ENCODE measurements at regions not wholly inside any gene's neighbourhood (a gene's known extent, or its start where the extent isn't known, plus 50 kb on each side); places are given as distances from the start of the nearest gene placed in this dataset.

DNA sequence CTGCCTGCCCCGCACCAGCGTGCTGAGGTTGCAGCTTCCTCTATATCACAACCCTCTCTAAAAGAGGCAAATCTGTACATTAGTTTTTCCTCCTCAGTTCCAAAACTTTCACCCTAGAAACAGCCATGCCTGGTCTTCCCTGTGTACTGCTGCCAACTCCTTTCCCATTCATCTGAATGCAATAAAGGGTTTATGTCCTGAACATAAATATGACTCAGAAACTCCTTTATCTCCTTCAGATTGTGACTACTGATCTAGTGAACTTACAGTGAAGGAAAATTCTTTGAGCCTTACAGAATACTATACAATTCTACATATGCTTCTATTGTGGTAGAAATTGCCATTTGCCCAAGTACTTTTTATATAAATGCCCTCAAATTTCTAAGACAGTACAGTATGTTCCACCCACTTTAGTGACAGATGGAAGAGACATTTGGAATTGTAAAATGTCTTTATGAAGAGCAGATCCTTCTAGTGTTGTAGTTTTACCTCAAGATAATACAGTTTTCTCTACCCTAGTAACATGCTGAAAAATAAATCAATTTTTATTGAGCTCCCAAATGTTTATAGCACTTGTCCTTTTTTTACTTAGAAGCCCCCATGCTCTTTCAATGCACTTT is 345.1 kb upstream of the SNX7 start:
- Histone ChIP-seq H3K9me3 (ENCODE audit: control insufficient read depth in 4 of 4, insufficient read depth in 3 of 4, low read length in 3 of 4) (no peaks in the 10 kb centered on the region), H3K27ac (ENCODE audit: low read depth in 1 of 2, low read length in 1 of 2) (no peak overlapping the region), H3K9ac (ENCODE audit: insufficient read depth in 1 of 2, low read length in 2 of 2) (no peak overlapping the region), H3K27me3 (ENCODE audit: control insufficient read depth in 3 of 3, insufficient read depth in 3 of 3, low read length in 2 of 3) (no peaks in the 10 kb centered on the region), H3K4me3 (no peak overlapping the region), H3K4me1 (ENCODE audit: control insufficient read depth in 5 of 5, insufficient read depth in 5 of 5, low read length in 5 of 5) (no peaks in the 10 kb centered on the region), H3K36me3 (ENCODE audit: control insufficient read depth in 4 of 4, insufficient read depth in 4 of 4, low read length in 4 of 4) (no peaks in the 10 kb centered on the region)
- TF ChIP-seq, protein P1, sequence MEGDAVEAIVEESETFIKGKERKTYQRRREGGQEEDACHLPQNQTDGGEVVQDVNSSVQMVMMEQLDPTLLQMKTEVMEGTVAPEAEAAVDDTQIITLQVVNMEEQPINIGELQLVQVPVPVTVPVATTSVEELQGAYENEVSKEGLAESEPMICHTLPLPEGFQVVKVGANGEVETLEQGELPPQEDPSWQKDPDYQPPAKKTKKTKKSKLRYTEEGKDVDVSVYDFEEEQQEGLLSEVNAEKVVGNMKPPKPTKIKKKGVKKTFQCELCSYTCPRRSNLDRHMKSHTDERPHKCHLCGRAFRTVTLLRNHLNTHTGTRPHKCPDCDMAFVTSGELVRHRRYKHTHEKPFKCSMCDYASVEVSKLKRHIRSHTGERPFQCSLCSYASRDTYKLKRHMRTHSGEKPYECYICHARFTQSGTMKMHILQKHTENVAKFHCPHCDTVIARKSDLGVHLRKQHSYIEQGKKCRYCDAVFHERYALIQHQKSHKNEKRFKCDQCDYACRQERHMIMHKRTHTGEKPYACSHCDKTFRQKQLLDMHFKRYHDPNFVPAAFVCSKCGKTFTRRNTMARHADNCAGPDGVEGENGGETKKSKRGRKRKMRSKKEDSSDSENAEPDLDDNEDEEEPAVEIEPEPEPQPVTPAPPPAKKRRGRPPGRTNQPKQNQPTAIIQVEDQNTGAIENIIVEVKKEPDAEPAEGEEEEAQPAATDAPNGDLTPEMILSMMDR (IDR thresholded peaks at IDR 0.05; ENCODE audit: control extremely low read depth, extremely low read depth), result no peak
- WGBS, 2 donors, result 56 to 65% methylated on average over 2 of the region's 2 CpGs
- peak in 2 of 3 donors; percentile 6 to 35 for DNase-seq
- ATAC-seq (ENCODE audit: insufficient read depth, low FRiP score), result no peak

DNA sequence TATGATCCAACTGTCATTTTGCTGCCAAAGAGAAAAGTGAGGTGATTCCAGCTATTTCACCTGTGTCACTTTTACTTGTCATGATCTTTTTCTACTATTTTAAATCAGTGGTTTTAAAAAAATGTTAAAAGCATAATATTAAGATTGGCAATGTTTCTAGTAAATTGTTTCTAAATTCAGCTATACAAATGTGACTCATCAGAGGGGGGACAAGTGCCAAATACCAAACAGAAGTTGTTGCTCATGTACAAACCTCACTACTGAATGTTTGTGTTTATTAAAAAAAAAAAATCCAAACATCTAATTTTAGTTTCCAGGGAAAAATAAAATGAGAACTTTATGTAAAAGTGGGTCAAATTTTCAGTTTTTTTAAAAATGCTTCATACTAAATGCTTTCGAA is 346.2 kb upstream of the SNX7 start:
- DNase-seq (peak in 1 of 3 donors; percentile 38), ATAC-seq (ENCODE audit: insufficient read depth, low FRiP score) (no peak)
- no peaks in the 10 kb centered on the region for H3K9me3 ChIP-seq (ENCODE audit: control insufficient read depth in 4 of 4, insufficient read depth in 3 of 4, low read length in 3 of 4)
- no peak overlapping the region for H3K27ac ChIP-seq (ENCODE audit: low read depth in 1 of 2, low read length in 1 of 2)
- TF ChIP-seq, protein P1 (IDR thresholded peaks at IDR 0.05; ENCODE audit: control extremely low read depth, extremely low read depth), result no peak
- no peak overlapping the region for H3K9ac ChIP-seq (ENCODE audit: insufficient read depth in 1 of 2, low read length in 2 of 2)
- H3K4me1 ChIP-seq (ENCODE audit: control insufficient read depth in 5 of 5, insufficient read depth in 5 of 5, low read length in 5 of 5), result no peaks in the 10 kb centered on the region
- 55 to 63% methylated on average over 1 of the region's 1 CpG for WGBS, 2 donors
- H3K36me3 ChIP-seq (ENCODE audit: control insufficient read depth in 4 of 4, insufficient read depth in 4 of 4, low read length in 4 of 4), result no peaks in the 10 kb centered on the region
- H3K27me3 ChIP-seq (ENCODE audit: control insufficient read depth in 3 of 3, insufficient read depth in 3 of 3, low read length in 2 of 3), result no peaks in the 10 kb centered on the region
- no peak overlapping the region for H3K4me3 ChIP-seq

DNA sequence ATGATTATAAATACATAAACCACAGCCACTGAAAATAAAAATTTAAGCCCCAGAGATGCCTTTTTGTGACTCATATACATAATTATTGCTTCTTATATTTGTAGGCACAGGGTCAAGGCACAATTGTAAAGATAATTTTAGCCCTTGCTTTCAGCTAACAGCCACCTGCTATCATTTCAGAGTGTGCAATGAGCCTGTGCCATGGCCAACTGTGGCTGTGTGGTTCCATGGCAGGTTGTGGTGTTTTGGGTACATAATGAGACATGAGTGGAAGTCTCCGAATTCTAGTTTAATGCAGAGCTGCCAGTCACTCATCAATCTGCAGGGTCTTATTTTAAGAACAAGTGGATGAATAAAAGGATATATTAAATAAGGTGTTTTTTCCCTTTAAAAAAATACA is 346.9 kb upstream of the SNX7 start:
- Histone ChIP-seq H3K27me3 (ENCODE audit: control insufficient read depth in 3 of 3, insufficient read depth in 3 of 3, low read length in 2 of 3) (no peaks in the 10 kb centered on the region), H3K4me3 (no peak overlapping the region), H3K4me1 (ENCODE audit: control insufficient read depth in 5 of 5, insufficient read depth in 5 of 5, low read length in 5 of 5) (no peaks in the 10 kb centered on the region), H3K27ac (ENCODE audit: low read depth in 1 of 2, low read length in 1 of 2) (no peak overlapping the region), H3K9me3 (ENCODE audit: control insufficient read depth in 4 of 4, insufficient read depth in 3 of 4, low read length in 3 of 4) (no peaks in the 10 kb centered on the region), H3K9ac (ENCODE audit: insufficient read depth in 1 of 2, low read length in 2 of 2) (no peak overlapping the region), H3K36me3 (ENCODE audit: control insufficient read depth in 4 of 4, insufficient read depth in 4 of 4, low read length in 4 of 4) (no peaks in the 10 kb centered on the region)
- DNase-seq (no peak), ATAC-seq (ENCODE audit: insufficient read depth, low FRiP score) (no peak)
- TF ChIP-seq, protein P1 (IDR thresholded peaks at IDR 0.05; ENCODE audit: control extremely low read depth, extremely low read depth), result no peak
- 91 to 97% methylated on average over 1 of the region's 1 CpG for WGBS, 2 donors

DNA sequence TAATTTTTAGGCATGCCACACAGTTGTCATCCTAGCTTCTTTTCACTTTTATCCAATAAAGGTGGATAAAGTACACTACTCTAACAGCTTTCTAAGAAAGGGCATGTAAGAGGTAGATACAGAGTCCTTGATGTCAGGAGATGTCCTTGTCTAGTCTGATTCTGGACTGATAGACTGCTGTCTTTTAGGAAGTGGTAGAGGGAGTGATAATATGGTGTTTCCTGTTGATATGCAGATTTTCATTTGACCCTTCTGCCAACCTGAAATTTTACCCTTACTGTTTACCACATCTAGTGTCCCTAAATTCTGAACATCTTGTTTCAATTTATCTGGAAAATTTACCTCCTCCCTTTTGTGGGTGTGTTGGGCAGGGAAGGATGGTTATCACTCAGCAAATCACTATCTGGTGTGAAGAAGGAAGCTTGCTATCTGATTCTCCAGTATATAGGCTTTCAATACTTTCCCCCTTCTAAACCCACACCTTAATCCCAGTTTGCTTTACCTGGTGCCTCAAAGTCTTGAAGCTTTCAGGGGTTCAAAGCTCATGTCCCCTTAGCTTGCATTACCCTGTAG is 354.9 kb upstream of the SNX7 start:
- TF ChIP-seq, protein P1 (IDR thresholded peaks at IDR 0.05; ENCODE audit: control extremely low read depth, extremely low read depth), result no peak

More for the DNA sequence above, 354.9 kb upstream of the SNX7 start:
- ATAC-seq (ENCODE audit: insufficient read depth, low FRiP score), result no peak
- no peaks in the 10 kb centered on the region for H3K27me3 ChIP-seq (ENCODE audit: control insufficient read depth in 3 of 3, insufficient read depth in 3 of 3, low read length in 2 of 3)
- H3K36me3 ChIP-seq (ENCODE audit: control insufficient read depth in 4 of 4, insufficient read depth in 4 of 4, low read length in 4 of 4), result no peaks in the 10 kb centered on the region
- H3K9ac ChIP-seq (ENCODE audit: insufficient read depth in 1 of 2, low read length in 2 of 2), result no peak overlapping the region
- H3K4me3 ChIP-seq, result no peak overlapping the region
- no peak overlapping the region for H3K27ac ChIP-seq (ENCODE audit: low read depth in 1 of 2, low read length in 1 of 2)
- no peak for DNase-seq
- no peaks in the 10 kb centered on the region for H3K4me1 ChIP-seq (ENCODE audit: control insufficient read depth in 5 of 5, insufficient read depth in 5 of 5, low read length in 5 of 5)
- no peaks in the 10 kb centered on the region for H3K9me3 ChIP-seq (ENCODE audit: control insufficient read depth in 4 of 4, insufficient read depth in 3 of 4, low read length in 3 of 4)
